Fibroblast of gingiva (primary cell): ENCODE measurements at regions not wholly inside any gene's neighbourhood (a gene's known extent, or its start where the extent isn't known, plus 50 kb on each side); places are given as distances from the start of the nearest gene placed in this dataset.
A peak's percentile ranks its signal among the peaks of the same experiment; 100 is the strongest.

Experiments used
- DNase-seq: peaks from one replicate; pipeline ENCODE4 v3.0.0-alpha.2; 2011; ENCODE audit warnings: low read depth

DNA sequence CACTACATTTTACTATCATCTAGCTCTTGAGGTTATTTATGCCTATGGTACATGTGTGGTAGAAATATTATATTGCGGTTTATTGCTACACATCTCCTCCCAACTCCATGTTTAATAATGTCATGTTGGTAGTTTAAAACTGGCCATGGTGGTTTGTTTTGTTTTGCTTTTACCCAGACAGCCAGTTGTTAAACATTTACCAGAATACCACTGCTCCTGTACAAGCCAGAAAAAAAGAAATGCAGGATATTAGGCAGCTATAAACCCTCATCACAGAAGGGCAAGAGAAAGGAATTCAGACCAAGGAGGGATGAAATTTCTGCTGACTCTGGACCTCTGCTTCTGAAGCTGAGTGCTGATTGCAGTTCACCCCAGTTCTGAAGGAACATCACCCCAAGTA is 451.8 kb upstream of the IL12A start:
- no peak for DNase-seq

DNA sequence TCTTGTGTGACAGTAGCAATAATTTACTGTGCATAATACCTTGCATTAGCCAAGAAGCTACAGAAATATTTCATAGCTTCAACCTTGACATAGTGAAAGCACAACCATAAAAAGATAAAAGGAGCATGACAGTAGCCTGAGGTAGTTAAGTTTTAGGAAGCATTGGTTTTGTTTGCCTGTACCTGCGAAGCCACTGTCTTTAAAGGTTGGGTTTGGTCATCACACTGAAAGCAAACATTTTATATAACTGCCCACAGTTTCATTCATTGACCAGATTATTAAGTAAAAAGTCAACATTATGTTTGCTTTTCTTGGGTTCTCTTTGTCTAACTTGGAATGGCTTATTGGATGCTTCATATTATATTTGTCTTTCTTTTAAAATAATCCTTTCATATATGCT is 450.1 kb upstream of the IL12A start:
- DNase-seq = no peak

DNA sequence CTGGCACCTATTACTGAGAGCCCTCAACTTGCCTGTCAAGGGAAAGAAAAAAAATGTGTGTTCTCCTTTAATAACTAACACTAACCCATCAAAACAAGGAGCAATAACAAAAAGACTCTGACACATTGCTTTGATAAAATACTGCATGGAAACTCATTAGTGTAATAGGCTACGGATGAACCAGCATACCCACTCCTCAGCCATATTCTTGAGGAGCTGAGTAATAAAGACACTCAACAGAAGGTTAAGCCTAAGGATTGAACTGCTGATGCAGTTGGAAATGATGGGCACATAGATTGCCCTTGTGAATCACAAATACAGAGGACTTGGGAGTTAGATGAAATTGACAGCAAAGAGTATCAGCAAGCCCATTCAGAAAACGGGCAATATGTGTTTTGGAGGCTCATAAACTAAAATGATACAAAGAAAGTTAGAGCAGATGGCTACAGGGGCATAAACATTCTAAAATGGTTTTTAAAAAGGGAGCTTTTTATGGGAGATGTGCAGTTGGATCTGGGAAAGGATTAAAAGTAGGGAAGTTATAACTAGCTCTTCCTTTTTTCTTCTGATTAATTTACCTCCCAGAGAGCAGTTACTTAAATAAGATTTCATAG is 447.6 kb upstream of the IL12A start:
- DNase-seq = no peak

DNA sequence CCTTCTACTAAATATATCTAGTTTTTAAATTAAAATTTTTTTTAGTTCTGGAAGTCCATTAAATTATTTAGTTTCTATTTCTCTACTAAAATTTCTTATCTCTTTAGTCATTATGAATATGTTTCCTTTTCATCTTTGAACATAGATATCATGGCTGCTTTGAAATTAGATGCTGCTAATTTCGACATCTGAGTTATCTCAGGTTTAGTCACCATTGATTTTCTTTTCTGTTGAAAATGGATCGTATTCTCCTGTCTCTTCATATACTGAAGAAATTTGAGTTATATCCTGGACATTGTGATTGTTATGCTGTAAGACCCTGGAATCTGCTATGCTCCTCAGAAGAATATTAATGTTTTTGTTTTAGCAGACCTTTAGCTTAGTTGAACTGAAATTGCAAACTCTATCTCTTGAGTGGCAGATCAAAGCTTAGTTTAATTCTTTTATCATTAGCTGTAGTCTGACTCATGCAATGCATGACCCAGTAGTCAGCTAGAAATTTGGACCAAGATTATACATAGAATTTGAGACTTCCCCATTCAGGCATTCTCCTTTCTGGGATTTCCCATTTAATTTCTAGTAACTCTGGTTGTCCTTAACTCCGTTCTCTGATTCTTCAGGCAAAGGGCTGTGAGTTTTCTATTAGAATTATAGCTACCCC is 439.8 kb upstream of the IL12A start:
- DNase-seq = no peak

DNA sequence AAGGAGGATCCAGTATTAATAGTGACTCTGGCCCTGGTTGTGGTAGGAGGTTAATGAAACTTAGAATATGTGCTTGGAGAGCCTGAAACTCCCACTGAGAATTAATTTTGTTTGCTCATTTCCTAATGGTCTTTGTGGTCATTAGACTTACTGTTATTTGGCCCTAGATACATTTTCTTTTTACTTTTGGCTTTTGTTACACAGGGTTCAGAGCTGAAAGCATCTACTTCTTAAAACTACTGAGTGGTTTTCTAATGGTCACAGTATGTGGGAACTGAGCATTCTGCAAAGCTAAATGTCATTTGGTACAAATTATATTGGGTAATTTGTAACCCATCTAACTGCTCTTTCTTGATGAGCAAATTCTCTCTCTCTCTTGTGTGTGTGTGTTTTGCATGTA is 433.4 kb upstream of the IL12A start:
- DNase-seq = no peak

DNA sequence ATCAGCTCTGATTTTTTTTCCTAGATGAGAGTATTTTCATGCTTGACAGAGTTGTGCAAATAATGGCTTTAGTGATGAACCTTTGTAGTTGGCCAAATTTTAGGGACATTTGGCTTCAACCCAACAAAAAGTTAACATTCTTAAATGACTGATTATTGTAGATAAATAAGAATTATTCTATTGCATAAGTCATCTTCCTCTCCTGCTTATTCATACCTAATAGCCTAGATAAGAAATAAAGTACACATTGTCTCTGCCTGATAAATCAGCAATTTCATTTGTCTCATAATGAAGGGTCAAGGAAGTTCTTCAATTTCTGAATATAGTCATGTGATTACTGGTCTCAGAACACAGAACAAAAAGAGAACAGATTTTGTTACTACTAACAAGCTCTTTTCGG is 428.9 kb upstream of the IL12A start:
- DNase-seq = no peak

DNA sequence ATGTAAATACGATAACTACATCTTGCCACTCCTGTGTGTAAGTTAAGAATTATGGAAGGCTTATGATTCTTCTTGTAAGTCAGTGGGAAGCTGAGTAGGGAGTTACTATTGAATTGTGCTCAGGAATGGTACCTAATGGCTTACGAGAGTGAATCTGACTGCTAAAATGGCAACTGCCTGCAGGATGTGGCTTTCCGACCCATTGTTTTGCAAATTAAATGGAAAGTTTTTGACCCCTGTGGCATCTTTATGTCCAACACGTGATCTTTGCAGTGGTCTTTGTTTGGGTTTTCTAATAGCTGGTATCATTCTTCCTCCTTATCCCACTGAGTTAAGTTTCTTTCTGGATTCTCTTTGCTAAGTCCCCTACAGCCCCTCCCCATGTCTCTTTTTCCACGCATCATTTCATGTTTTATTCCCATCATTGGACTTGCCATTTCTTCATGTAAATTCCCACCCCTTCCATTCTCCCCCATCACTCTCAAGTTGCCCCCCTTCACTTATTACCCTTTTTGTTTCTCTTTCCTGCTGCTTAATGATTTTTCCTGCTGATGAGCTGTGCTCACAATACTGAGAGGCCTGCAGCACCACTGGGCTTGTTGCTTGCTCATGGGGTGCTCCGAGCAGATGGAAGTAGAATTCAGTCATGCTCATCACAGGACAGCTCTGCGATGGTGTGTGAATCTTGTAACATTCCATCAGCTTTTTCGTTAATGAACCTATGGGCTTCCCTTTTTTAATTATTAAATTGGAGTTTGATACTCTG is 428.2 kb upstream of the IL12A start:
- DNase-seq = no peak

DNA sequence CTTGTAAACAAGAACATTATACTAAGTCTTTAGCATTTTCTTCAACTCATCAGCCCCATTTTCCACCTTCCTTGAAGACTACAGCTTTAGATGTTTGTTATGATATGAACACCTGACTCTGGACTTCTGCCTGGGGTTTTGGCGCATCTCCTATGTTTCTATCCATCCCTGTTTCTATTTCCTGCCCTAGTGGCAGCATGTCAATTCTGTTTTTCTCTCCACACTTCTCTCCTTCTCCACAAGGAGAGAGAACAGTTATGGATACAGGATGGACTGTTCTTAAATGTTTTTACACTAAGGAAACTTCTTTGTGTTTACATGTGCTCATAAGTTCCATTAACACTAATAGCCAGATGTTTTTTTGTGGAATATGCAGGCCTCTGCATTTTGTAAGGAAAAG is 423.3 kb upstream of the IL12A start:
- DNase-seq = no peak

DNA sequence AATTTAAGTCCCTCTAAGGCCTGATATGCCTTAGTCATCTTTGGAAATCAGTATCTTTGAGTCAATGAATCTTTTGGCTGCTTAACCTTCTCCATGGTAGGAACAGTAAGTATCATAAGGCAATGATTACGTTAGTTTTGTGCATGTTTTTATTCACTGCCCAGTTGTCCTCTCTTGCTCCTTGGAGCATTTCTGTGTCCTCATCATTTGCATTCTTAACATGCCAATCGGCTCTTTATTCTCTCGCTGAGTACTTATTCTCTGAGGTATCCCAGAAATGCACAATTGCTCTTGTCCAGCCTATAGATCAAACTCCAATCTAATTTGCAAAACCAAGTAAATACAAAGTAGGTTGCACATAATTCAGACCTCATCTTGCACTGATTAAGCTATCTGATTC is 405.0 kb upstream of the IL12A start:
- DNase-seq = peak; percentile 10

DNA sequence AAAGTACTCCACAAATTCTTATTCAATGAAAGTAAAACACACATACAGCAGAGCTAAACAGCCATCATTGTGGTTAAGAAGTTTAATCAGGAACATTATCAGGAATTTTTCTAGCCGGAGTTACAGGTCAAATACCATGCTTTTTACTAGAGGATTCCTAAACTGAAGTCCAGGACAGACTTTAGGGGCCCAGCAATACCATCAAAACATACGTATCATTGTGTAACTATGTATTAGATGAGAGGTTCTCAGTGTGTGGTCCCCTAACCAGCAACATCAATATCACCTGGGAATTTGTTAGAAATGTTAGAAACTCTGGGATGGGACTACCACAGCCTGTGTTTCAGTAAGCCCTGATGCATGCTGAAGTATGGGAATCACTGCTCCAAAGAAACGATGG is 404.2 kb upstream of the IL12A start:
- no peak for DNase-seq

DNA sequence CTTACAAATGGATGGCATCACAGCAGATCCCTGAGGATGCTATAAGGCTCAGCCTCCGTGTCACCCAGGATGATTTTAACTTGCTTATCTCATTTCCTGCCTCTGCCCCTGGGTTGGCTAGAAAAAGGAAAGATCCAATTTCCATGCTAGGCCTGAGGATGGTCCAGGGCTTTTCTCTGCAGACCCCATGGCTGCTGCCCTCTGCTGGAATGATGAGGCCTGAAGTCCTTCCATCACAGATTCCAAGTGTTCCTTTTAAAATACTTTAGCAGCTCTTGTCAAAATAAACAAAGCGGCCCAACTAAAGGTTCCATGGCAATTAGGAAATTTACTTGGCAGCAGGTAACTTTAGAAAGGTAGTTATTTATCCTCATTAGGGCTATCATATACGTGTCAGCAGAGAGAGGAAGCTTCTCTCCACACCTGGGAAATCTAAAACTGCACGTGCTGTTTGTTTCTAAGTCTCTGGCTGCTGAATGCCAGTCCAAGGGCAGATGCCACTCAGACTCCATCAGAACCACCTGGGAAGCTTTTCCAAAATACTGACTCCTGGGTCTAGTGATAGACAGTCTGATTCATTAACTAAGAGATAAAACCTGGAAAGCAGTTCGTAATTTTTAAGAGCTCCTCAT is 401.9 kb upstream of the IL12A start:
- DNase-seq = peak; percentile 10

DNA sequence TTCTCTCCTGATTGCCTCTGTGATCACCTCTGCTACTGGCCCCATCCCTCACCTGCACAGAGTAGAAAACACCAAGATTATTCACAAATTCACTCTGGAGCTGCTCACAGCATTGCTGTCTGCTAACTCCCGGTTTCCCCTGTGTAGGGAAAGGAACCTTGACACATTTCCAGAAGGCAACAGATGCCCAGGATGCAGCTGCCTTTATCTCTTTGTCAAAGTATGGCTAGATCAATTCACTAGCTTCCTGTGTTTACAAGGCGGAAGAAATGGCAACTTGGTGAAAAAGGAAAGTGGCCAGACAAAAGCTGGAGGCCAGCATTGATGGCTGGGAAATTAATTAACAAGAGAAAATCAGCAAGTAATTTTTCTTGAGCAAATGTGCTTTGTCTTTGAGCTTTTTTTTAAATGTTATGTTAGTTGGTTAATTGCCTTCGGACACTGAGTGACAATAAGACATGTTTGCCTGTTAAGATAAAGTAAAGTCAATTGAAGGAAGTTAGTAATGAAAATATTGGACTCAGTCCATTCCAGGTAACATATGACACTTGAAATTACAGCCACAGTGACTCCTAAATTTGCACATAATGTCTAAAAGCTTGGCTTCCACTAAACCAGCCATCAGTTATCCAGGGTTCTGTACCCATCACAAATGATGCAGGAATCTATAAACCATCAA is 394.6 kb upstream of the IL12A start:
- no peak for DNase-seq

DNA sequence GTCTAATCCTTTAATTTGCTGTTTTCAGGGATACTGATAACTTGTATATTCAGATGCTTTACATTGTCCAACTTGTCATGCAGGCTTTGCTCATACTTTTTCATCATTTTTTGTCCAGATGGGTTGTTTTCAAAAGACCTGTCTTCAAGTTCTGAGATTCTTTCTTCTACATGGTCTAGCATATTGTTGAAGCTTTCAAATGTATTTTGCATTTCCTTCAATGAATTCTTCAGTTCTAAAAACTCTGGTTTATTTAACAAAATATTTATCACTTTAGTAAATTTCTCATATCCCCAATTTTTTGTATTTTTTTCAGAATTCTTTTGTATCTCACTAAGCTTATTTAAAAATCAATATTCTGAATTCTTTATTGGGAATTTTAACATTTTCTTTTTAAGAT is 388.3 kb upstream of the IL12A start:
- no peak for DNase-seq

DNA sequence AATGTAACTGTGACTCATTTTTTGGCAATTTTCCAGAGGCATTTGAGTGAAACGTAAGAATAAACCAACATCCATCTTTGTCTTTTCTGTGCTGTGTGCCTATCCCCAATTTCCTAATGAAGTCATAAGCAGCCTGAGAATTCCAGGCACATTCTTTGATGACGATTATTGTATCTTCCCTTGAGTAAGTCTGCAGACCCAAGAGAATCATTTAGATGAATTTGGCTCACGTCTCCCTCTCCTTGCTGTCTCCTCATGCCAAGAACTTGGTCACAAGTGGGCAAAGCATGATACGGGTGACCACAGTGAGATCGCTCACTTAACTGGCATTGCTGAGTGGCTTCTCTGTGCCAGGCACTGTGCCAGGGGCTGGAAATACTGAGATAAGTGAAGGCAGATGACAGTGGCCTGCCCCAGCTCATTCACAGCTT is 384.5 kb upstream of the IL12A start:
- DNase-seq = peak; percentile 73

DNA sequence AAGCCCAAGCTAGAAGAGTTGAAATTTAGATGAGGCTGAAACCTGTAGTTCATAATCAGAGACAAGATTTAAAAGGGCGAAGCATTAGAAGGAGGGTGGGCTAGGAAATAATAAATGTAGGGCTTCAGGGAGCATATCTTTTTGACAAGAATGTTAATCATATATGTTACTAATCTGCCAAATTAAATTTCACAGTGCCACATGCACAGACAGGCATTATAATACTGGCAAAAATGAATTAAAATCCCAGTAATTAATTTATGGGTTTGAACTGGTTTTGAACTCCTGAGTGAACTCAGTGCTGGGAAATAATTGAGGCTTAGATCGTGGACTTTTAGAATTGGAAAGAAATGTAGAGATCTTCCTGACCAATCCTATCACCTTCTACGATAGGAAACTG is 383.5 kb upstream of the IL12A start:
- no peak for DNase-seq

DNA sequence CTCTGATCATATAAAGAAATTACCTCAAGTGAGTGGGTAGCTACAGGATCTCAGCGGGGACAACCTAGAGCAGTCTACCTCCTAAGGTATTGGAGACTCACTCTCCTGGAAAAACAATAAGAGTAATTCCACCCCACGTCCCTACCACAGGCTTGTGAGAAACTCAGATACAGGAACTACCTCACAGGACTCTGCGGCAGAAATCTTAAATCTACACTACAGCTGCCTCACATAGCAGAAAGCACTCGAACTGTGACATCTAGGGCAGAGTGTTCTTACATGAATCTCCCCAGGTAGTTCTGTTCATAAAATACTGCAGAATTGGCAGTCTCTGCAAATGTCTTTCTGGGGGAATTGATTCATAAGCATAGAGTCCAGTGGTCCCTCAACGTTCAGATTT is 382.9 kb upstream of the IL12A start:
- no peak for DNase-seq

DNA sequence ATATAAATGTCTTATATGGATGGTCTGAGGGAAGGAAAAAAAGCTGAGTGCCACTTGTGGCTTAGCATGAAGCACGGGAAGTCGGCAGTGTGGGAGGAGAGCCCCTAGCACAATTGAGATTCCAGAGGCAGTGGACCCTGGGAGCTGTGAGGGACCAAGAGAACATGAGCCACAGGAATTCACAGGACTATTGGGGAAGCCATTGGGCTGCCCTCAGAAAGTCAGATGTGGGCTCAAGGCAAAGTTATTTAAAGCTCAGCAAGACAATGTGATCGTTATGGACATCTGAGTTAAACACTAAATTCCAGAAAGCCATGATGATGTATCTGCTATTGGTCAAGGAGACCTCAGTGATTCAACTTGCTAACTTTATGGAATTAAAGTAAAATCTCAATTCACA is 380.8 kb upstream of the IL12A start:
- no peak for DNase-seq

DNA sequence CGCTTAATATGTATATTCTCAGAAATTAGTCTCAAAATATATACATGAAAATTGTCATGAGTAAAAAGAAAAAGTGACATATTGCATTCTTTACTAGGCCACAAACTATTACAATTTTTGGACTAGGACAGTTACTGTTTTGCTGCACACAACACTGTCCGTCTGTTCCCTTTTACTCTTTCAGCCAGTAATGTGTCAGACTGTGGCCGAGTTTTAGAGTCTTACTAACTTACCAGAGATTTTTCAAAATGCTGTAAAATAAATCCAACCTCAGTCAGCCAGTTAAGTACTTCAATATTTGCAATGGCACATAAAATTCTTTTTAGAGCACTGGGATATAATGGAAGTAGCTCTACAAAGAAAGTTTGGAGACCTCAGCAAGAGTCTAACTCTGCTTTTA is 380.3 kb upstream of the IL12A start:
- DNase-seq = no peak

DNA sequence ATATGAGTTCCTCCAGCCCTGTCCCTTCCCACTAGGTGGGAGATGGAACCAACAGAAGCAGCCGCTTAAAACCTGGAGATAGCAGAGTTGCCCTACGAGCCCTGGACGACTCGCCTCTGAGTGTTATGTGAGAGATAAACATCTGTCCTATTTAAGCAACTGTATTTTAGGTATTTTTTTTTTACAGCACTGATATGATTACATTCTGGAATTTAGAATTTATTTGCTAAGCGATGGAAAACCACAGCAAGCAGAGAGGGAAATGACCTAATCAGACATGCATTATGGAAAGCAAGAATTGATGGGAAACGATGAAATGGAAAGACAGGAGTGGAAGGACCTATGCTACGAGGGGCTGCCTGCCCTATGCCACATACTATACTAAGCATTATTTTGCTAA is 379.0 kb upstream of the IL12A start:
- DNase-seq = no peak

DNA sequence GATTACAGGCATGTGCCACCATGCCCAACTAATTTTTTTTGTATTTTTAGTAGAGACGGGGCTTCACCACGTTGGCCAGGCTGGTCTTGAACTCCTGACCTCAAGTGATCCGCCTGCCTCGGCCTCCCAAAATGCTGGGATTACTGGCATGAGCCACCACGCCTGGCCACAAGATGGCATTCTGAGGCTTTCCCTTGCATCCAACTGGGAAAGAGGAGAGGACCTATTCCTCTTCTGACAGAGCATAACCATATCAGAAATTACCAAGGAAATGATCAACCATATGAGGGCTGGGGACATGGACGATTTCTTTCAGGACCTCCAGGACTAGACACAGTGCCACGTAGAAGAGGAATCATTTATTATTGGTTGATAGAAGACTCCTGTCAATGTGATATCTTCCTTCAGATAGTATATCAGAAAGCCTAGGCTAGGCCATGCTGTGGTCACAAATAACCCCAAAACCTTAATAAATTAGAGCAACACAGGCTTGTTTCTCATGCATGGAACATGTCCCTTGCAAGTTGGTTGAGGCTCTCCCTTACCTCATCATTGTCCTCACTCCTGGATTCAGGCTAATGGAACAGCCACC is 372.3 kb upstream of the IL12A start:
- DNase-seq = peak; percentile 45

DNA sequence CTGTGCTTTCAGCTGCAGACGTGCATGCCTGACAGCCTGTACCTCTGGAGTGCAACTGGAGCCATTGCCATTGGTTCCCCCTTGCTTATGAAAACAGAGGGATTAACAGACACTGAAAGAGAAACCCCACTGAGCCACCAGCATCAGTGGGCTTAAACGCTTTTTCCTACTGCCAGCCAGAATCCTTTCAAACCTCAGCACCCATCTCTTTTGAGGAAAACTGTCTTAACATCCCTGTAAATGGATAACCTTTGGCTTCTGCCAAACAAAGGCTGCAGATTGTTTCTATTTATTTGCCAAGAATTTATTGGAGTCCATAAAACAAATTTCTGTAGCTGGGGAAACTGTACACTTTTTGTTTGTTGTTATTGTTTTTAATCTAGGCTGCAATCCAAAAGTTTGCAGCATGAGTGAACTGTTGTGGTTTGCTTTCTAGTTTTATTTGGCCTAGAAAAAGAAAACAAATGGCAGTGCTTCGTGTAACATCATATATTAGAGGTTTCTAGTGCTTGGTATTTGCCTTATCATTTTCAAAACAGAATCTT is 369.2 kb upstream of the IL12A start:
- DNase-seq = peak; percentile 80

DNA sequence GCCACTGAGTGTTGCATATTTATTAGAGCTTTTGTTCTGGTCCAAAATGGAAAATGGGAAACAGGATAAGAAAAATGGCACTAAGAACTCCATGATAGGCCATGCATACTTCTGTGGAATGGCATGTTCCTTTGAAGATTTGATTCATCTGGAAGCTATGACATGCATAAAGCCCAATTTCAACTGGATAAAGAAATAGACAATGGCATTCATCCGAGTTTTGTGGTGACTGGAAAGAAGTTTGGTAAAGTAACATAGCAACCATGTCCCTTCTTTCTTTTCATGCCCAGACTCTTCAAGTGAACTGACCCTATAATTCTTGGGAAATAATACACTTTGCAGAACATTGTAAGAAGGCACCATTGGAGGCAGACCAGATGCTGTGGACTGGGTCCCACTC is 368.4 kb upstream of the IL12A start:
- peak; percentile 62 for DNase-seq
